ENCODE measurements at regions not wholly inside any gene's neighbourhood (a gene's known extent, or its start where the extent isn't known, plus 50 kb on each side); places are given as distances from the start of the nearest gene placed in this dataset.

DNA sequence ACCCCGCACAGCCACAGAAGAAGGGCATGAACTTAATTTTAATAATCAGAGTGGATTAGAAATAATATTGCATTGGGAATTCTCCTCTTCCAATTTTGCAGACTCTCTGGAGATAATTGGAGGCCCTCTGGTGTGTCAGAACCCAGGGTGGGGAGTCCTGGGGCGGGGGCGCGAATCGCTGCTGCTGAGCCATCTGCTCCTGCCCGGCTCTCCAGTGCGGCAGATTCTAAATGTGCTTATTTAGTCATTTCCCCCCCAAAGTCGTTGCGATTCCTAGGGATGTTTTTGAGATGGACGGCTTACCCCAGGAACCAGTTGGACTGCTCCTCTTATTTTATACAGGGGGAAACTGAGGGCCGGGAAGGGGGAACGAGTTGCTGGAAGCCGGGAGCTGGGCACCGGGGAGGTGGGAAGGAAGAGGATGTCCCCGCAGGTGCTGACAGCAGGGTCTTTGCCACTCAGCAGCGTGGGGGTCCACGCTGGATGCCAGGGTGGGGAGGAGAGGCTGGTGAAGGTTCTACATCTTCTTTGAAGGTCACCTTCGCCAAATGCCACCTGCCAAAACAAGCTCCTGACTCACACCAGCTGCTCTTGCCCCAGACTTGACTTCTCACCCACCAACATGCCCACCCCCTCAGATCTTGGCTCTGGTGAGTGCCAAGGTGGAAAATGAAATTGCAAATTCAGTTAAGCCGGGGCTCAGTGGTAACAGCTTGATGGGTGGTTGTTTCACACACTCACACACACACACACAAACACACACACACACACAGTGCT, 91.3 kb upstream of the PRR23E start:
- TF ChIP-seq, protein P1, sequence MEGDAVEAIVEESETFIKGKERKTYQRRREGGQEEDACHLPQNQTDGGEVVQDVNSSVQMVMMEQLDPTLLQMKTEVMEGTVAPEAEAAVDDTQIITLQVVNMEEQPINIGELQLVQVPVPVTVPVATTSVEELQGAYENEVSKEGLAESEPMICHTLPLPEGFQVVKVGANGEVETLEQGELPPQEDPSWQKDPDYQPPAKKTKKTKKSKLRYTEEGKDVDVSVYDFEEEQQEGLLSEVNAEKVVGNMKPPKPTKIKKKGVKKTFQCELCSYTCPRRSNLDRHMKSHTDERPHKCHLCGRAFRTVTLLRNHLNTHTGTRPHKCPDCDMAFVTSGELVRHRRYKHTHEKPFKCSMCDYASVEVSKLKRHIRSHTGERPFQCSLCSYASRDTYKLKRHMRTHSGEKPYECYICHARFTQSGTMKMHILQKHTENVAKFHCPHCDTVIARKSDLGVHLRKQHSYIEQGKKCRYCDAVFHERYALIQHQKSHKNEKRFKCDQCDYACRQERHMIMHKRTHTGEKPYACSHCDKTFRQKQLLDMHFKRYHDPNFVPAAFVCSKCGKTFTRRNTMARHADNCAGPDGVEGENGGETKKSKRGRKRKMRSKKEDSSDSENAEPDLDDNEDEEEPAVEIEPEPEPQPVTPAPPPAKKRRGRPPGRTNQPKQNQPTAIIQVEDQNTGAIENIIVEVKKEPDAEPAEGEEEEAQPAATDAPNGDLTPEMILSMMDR (conservative IDR thresholded peaks at IDR 0.05): no peak
- H3K27ac ChIP-seq: no peak overlapping the region

DNA sequence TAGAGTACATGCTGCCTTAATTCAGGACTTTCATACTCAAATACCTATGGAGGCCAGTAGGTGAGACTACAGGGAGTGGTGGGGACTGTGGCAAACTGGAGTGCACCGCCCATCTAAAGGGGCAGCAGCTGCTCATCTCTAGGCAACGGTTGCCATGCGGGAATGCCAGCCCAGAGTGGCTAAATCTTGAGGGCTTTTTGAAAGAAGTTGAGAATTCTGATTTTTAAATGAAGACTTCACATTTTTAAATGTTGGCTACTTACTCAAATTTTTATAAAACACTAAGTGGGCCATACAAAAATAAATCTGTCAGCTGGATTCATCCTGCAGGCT, 90.8 kb upstream of the PRR23E start:
- H3K27ac ChIP-seq: no peak overlapping the region
- TF ChIP-seq, protein P1 (conservative IDR thresholded peaks at IDR 0.05): no peak

DNA sequence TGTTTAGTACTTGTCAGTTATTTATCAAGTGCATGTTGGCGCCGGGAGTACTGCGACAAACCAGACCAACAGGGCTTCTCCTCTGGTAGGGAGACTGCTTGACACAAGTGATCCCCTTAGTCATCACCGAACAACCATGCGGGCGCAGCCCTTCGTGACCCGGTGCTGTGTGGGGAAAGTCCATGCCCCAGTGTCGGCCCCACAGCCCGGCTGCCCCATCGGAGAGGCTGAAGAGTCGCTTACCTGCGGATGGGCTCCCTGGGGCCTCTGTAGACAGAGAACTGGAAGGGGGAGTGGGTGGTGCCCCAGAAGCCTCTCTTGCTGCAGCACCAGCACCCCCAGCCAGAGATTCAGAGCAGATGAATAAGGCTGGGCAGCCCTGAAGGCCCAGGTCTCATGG, 90.3 kb upstream of the PRR23E start:
- H3K27ac ChIP-seq: no peak overlapping the region
- TF ChIP-seq, protein P1 (conservative IDR thresholded peaks at IDR 0.05): no peak

DNA sequence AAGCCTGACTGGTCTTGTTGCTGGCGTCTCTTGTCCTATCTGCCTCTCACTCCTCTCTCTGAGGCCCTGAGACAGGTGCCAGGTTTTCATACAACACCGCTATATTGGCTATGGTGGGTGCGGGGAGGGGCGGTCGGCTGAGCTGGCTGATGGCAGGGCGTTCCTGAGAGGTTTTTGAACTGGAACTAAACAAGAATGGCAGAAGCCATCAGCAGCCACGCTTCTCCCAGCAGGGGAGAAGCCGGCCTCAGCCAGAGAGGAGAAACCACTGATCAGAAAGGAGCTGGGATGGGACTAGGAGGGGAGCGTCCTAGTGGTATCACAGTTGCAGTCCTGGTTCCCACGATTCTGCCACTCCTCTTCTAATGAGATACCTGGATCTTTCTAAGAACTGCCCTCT, 89.9 kb upstream of the PRR23E start:
- TF ChIP-seq, protein P1 (conservative IDR thresholded peaks at IDR 0.05): no peak
- no peak overlapping the region for H3K27ac ChIP-seq

DNA sequence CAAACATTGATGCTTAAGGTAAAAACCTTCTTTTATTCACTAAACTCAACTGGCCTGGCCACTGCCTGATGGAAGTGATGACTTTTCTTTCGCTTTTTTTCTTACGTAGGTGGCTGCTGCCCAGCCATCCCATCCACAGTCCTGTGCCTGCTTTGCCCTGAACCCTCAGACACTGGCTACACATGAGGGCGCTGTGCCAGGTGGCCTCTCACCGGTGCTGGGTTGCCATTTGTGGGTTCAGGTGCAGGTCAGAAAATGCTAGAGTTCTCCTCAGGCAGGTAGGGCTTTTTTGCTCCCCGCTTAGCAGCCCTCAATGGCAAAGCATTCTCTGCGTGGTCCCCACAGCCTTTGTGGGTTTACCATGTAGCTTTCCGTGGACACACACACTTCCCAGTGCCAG, 88.3 kb upstream of the PRR23E start:
- TF ChIP-seq, protein P1 (conservative IDR thresholded peaks at IDR 0.05): no peak
- no peak overlapping the region for H3K27ac ChIP-seq

DNA sequence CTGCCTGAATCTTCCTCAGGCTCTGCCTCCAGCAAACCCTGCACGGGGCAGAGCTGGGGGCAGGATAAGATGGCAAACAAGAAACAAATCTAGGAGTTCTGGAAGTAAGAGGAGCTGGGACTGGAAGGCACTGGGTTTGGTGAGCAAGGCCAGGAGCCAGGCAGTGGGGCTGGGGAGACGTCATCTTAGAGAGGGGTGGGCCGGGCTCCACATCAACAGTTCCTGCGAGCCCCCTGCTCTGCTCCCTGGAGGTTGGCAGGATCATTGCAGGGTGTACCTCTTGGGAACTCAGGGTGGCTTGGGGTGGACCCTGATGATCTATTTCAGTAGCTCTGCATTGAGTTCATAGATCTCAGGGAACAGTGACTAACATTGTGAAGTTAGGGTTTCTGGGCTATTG, 87.3 kb upstream of the PRR23E start:
- TF ChIP-seq, protein P1 (conservative IDR thresholded peaks at IDR 0.05): no peak
- H3K27ac ChIP-seq: no peak overlapping the region

DNA sequence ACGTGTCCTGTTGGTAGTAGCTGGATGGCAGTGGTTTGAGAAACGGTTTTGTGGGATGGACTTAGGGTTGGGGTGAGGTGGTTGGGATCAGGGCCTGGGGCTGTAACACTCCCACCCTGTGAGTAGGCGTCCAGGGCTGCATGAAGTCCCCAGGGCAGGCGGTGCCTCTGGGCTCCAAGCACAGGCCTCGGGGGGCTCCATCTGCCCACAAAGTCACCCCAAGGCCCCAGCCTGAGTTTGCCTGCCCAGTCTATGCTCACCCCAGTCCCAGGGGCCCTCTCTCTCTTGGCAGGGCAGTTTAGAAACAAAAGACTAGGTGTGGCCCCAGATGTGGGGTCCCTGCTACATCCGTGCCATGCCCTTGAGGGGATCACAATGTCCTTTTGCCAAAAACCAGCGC, 86.9 kb upstream of the PRR23E start:
- TF ChIP-seq, protein P1 (conservative IDR thresholded peaks at IDR 0.05): no peak

More for the DNA sequence above, 86.9 kb upstream of the PRR23E start:
- H3K27ac ChIP-seq: no peak overlapping the region
